Psoas muscle (tissue), 7 donors: ENCODE measurements at regions not wholly inside any gene's neighbourhood (a gene's known extent, or its start where the extent isn't known, plus 50 kb on each side); places are given as distances from the start of the nearest gene placed in this dataset.

Source experiments
- ATAC-seq, 4 donors: fragments of 200-7000 bp; cut with Tn5 transposase; one replicate each; pipeline ENCODE4 v1.9.1; 2020; ENCODE audit warnings: moderate library complexity in 3 of 4, mild to moderate bottlenecking in 2 of 4
- DNase-seq, 2 donors: peaks; one replicate each; pipeline ENCODE4 v3.0.0-alpha.2; 2020
- H3K27ac ChIP-seq: fragments of 200-600 bp; one replicate; pipeline ENCODE4 v1.8.0; 2022
- H3K27me3 ChIP-seq, 3 donors: fragments of 200-600 bp in 1 of 3; one replicate each; pipeline versions ENCODE4 v1.6.1 to v1.8.0; 2013 to 2022; ENCODE audit warnings: low read length in 2 of 3, mild to moderate bottlenecking in 2 of 3, moderate library complexity in 1 of 3; ENCODE audit not compliant: insufficient read depth in 3 of 3
- H3K36me3 ChIP-seq, 2 donors: fragments of 200-600 bp in 1 of 2; one replicate each; pipeline versions ENCODE4 v1.6.1 to v1.8.0; 2013 to 2022; ENCODE audit warnings: low read depth in 1 of 2, mild to moderate bottlenecking in 1 of 2, moderate library complexity in 1 of 2; ENCODE audit not compliant: insufficient read depth in 1 of 2
- H3K4me1 ChIP-seq: fragments of 200-600 bp; one replicate; pipeline ENCODE4 v1.8.0; 2022
- H3K4me3 ChIP-seq: fragments of 200-600 bp; one replicate; pipeline ENCODE4 v1.8.0; 2022; ENCODE audit warnings: mild to moderate bottlenecking
- H3K9me3 ChIP-seq: fragments of 200-600 bp; one replicate; pipeline ENCODE4 v1.8.0; 2022
- CTCF ChIP-seq: fragments of 200-600 bp; IDR thresholded peaks from one replicate; pipeline ENCODE4 v1.8.0; 2022; ENCODE audit warnings: antibody characterized with exemption
- WGBS, 3 donors: extraction: QIAGEN DNeasy Blood & Tissue Kit; methylation state at CpG; one replicate each; pipeline versions ENCODE4 v1.1.6 to v1.1.7; 2013; 5-methylcytosine and 5-hydroxymethylcytosine counted together
- intact Hi-C, 2 donors: fragments of 100-400 bp; cut with DNase I; formaldehyde crosslinking; loops; one replicate each; pipeline versions ENCODE4 v1.11.0 to v1.14.2; 2022
- donor health status: healthy with polysubstance abuse.
- donor health status: DM: no; HTN: no; CAD: no; lungs with moderate emphysema.
- donor health status: Bipolar disorder and iron deficiency.
- donor health status: healthy.
- donor health status: DM: yes; HTN: yes; CAD: no.
- donor health status: DM: no; HTN: no; CAD: no.
- donor health status: DM: yes; HTN: yes; CAD: no.

GRCh38 chr6:140062043-140063020 is 687.9 kb upstream of the CITED2 start:
- Histone ChIP-seq H3K27me3 (no peaks in the 10 kb centered on the region), H3K4me1 (no peaks in the 10 kb centered on the region), H3K36me3 (no peaks in the 10 kb centered on the region), H3K27ac (peak overlapping the region; percentile 19), H3K4me3 (no peak overlapping the region), H3K9me3 (no peaks in the 10 kb centered on the region)
- WGBS, 3 donors = 39 to 46% (median 41%) methylated on average over 3 of the region's 3 CpGs
- no peak for TF ChIP-seq CTCF
- intact Hi-C loops = no loop called here
- DNase-seq (peak in 1 of 2 donors; percentile 51), ATAC-seq (peak in 1 of 4 donors; percentile 64)

GRCh38 chr6:140061110-140062042 is 686.9 kb upstream of the CITED2 start:
- WGBS, 3 donors = 60 to 74% (median 66%) methylated on average over 5 of the region's 5 CpGs
- H3K9me3 ChIP-seq = no peaks in the 10 kb centered on the region
- DNase-seq (no peak), ATAC-seq (no peak)
- intact Hi-C loops = no loop called here
- no peaks in the 10 kb centered on the region for H3K36me3 ChIP-seq
- H3K4me3 ChIP-seq = no peak overlapping the region
- no peak for TF ChIP-seq CTCF
- peak overlapping the region; percentile 19 for H3K27ac ChIP-seq
- no peaks in the 10 kb centered on the region for H3K27me3 ChIP-seq
- no peaks in the 10 kb centered on the region for H3K4me1 ChIP-seq

- Histone ChIP-seq H3K4me1 (no peaks in the 10 kb centered on the region), H3K27ac (no peak overlapping the region), H3K9me3 (no peaks in the 10 kb centered on the region), H3K4me3 (no peak overlapping the region), H3K36me3 (no peaks in the 10 kb centered on the region), H3K27me3 (no peaks in the 10 kb centered on the region)
- WGBS, 3 donors = 94 to 96% (median 96%) methylated on average over 1 of the region's 1 CpG
- TF ChIP-seq CTCF = no peak
- ATAC-seq (no peak), DNase-seq (no peak)
- intact Hi-C loops = no loop called here
Observed at GRCh38 chr6:140059947-140060346, 685.5 kb upstream of the CITED2 start.

GRCh38 chr6:140058863-140059262 is 684.4 kb upstream of the CITED2 start:
- Histone ChIP-seq H3K36me3 (no peaks in the 10 kb centered on the region), H3K4me1 (no peaks in the 10 kb centered on the region), H3K27ac (no peak overlapping the region), H3K4me3 (no peak overlapping the region), H3K9me3 (no peaks in the 10 kb centered on the region), H3K27me3 (no peaks in the 10 kb centered on the region)
- no peak for DNase-seq
- no peak for ATAC-seq
- WGBS, 3 donors = 97 to 100% (median 99%) methylated on average over 2 of the region's 2 CpGs
- intact Hi-C loops = no loop called here
- TF ChIP-seq CTCF = no peak
